ENCODE measurements at regions not wholly inside any gene's neighbourhood (a gene's known extent, or its start where the extent isn't known, plus 50 kb on each side); places are given as distances from the start of the nearest gene placed in this dataset.

GRCh38 chr3:23107221-23107620, 95.9 kb upstream of the UBE2E2 start:
- TF ChIP-seq FOXM1 (IDR thresholded peaks at IDR 0.05; ENCODE audit: low read depth) (no peak), REST (IDR thresholded peaks at IDR 0.05; ENCODE audit: low read depth, low read length) (no peak), ZBTB33 (IDR thresholded peaks at IDR 0.05; ENCODE audit: borderline replicate concordance, low read depth) (no peak), RFX5 (IDR thresholded peaks at IDR 0.05; ENCODE audit: low read length) (no peak), SIN3A (IDR thresholded peaks at IDR 0.05; ENCODE audit: borderline replicate concordance, low read depth, low read length) (no peak), POLR2AphosphoS5 (IDR thresholded peaks at IDR 0.05; ENCODE audit: low read depth, low read length) (no peak), TAF1 (IDR thresholded peaks at IDR 0.05; ENCODE audit: borderline replicate concordance, low read depth, low read length) (no peak), CTCF (IDR thresholded peaks at IDR 0.05) (no peak), EP300 (IDR thresholded peaks at IDR 0.05; ENCODE audit: borderline replicate concordance in 1 of 2, low read depth in 1 of 2, low read length in 1 of 2) (no peak), EZH2phosphoT487 (IDR thresholded peaks at IDR 0.05; ENCODE audit: borderline replicate concordance, low read depth) (no peak), NFIC (IDR thresholded peaks at IDR 0.05; ENCODE audit: borderline replicate concordance) (no peak)

Data from SK-N-SH (cell line).